ENCODE measurements at regions not wholly inside any gene's neighbourhood (a gene's known extent, or its start where the extent isn't known, plus 50 kb on each side); places are given as distances from the start of the nearest gene placed in this dataset.

DNA sequence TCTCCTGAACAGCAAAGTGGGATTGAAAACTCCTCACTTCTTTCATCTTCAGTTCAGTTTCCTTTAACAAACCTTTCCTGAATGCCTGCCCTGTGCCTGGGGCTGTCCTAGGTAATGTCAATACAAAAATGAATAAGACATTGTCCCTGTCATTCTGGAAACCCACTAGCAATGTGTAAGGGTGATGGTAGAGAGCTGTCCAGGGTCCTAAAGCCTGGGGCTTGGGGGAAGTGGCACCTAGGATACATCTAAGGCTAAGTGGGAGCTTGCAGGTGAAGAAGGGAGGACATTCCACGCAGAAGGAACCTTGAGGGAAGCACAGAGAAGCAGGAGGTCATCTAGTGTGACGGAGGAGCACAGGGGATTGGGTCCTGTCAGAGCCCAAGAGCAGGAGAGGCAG, 212.7 kb upstream of the PPP2R3A start:
- ATAC-seq (ENCODE audit: low FRiP score in 2 of 2) (no peak), DNase-seq (no peak)

GRCh38 chr3:135753506-135753905, 212.0 kb upstream of the PPP2R3A start:
- Histone ChIP-seq H3K4me3 (no peak overlapping the region), H3K4me1 (no peaks in the 10 kb centered on the region), H3K36me3 (no peaks in the 10 kb centered on the region), H3K9me3 (no peaks in the 10 kb centered on the region), H3K27ac (no peak overlapping the region), H3K27me3 (no peaks in the 10 kb centered on the region)
- DNase-seq, result no peak
- no peak for ATAC-seq (ENCODE audit: low FRiP score in 2 of 2)
- WGBS, 2 donors, result 88 to 93% methylated on average over 4 to 7 of the region's 7 CpGs
- TF ChIP-seq POLR2A (IDR thresholded peaks at IDR 0.05) (no peak), EP300 (IDR thresholded peaks at IDR 0.05) (no peak)

More for the DNA sequence above, 212.7 kb upstream of the PPP2R3A start:
- TF ChIP-seq, protein P1, sequence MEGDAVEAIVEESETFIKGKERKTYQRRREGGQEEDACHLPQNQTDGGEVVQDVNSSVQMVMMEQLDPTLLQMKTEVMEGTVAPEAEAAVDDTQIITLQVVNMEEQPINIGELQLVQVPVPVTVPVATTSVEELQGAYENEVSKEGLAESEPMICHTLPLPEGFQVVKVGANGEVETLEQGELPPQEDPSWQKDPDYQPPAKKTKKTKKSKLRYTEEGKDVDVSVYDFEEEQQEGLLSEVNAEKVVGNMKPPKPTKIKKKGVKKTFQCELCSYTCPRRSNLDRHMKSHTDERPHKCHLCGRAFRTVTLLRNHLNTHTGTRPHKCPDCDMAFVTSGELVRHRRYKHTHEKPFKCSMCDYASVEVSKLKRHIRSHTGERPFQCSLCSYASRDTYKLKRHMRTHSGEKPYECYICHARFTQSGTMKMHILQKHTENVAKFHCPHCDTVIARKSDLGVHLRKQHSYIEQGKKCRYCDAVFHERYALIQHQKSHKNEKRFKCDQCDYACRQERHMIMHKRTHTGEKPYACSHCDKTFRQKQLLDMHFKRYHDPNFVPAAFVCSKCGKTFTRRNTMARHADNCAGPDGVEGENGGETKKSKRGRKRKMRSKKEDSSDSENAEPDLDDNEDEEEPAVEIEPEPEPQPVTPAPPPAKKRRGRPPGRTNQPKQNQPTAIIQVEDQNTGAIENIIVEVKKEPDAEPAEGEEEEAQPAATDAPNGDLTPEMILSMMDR (IDR thresholded peaks at IDR 0.05), result no peak
- TF ChIP-seq EP300 (IDR thresholded peaks at IDR 0.05) (no peak), POLR2AphosphoS5 (IDR thresholded peaks at IDR 0.05) (no peak), POLR2A (IDR thresholded peaks at IDR 0.05) (no peak)
- 61 to 67% methylated on average over 2 of the region's 2 CpGs for WGBS, 2 donors
- Histone ChIP-seq H3K27me3 (no peaks in the 10 kb centered on the region), H3K27ac (no peak overlapping the region), H3K36me3 (no peaks in the 10 kb centered on the region), H3K9me3 (no peaks in the 10 kb centered on the region), H3K4me3 (no peak overlapping the region), H3K4me1 (no peaks in the 10 kb centered on the region)

DNA sequence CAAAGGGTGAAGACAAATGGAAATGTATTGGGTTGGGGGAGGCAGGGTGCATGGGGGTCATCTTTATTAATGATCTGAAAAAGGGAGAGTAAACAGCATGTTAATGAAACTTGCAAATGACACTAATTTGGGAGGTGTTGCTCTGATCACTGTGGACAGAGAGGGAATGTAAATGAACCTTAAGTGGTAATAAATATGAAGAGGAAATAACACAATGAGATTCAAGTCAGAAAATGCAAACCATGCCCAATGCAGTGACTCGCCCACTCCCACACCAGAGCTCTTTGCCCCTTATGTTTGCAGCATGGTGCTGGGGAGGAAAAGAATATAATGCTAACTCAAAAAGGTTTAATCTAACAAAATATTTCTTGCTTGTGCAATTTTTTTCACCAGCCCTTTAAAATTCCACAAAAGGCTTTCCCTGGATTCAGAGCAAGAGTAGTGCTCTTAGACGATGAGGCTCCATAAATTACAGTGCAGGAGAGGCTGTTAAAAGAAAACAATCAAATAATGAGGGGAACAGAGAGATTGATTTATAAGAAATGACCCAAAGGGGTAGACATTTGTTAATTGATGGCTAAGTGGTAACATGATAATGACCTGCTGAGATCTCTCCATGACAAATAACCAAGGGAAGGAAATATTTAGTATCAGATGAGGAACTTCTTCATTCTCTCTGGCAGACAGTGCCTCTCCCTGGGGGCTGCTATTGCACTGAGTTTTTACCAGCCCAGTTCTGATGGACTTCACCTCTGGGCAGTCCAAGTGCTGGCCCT, 210.0 kb upstream of the PPP2R3A start:
- Histone ChIP-seq H3K4me3 (no peak overlapping the region), H3K27me3 (no peaks in the 10 kb centered on the region), H3K9me3 (no peaks in the 10 kb centered on the region), H3K4me1 (no peaks in the 10 kb centered on the region), H3K27ac (no peak overlapping the region), H3K36me3 (no peaks in the 10 kb centered on the region)
- TF ChIP-seq POLR2A (IDR thresholded peaks at IDR 0.05) (no peak), EP300 (IDR thresholded peaks at IDR 0.05) (no peak), POLR2AphosphoS5 (IDR thresholded peaks at IDR 0.05) (no peak)
- TF ChIP-seq, protein P1 (IDR thresholded peaks at IDR 0.05), result no peak
- WGBS, 2 donors, result 44 to 50% methylated on average over 2 of the region's 2 CpGs
- ATAC-seq (ENCODE audit: low FRiP score in 2 of 2) (no peak), DNase-seq (no peak)

DNA sequence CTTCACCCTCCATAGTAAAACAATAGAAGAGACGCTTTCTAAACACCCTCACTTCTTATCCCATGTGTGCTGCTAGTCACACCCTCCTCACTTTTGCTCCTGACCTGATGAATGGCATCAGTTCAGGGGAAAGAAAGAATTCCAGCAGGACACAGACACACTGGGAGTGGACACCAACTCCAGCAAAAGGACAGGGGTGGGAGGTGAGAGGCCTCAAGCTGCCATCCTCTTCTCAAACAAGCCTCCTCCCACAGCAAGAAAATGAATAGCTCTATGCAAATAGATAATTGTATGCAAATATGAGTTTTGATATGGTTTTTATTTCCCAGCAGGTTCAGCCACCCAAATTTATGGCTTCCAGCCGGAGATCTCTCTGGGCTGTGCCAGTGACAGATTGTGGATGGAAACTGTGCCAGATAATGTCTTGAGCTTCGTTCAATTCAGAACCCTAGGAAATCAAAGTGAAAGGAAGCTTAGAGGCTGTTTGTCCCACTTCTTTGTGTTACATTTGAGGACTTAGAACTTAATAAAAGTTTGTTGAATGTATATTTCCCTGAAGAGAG, 209.3 kb upstream of the PPP2R3A start:
- Histone ChIP-seq H3K4me1 (no peaks in the 10 kb centered on the region), H3K9me3 (no peaks in the 10 kb centered on the region), H3K36me3 (no peaks in the 10 kb centered on the region), H3K27ac (no peak overlapping the region), H3K4me3 (no peak overlapping the region), H3K27me3 (no peaks in the 10 kb centered on the region)
- 51 to 79% methylated on average over 3 of the region's 3 CpGs for WGBS, 2 donors
- DNase-seq (no peak), ATAC-seq (ENCODE audit: low FRiP score in 2 of 2) (no peak)
- TF ChIP-seq POLR2A (IDR thresholded peaks at IDR 0.05), result no peak
- TF ChIP-seq, protein P1 (IDR thresholded peaks at IDR 0.05), result no peak
- TF ChIP-seq POLR2AphosphoS5 (IDR thresholded peaks at IDR 0.05), result no peak
- TF ChIP-seq EP300 (IDR thresholded peaks at IDR 0.05), result no peak

- ATAC-seq (ENCODE audit: low FRiP score in 2 of 2) (no peak), DNase-seq (no peak)
- no peak for TF ChIP-seq POLR2AphosphoS5 (IDR thresholded peaks at IDR 0.05)
- TF ChIP-seq POLR2A (IDR thresholded peaks at IDR 0.05), result no peak
- TF ChIP-seq EP300 (IDR thresholded peaks at IDR 0.05), result no peak
- TF ChIP-seq, protein P1 (IDR thresholded peaks at IDR 0.05), result no peak
Measured at GRCh38 chr3:135757421-135757820, 208.1 kb upstream of the PPP2R3A start.

More at GRCh38 chr3:135757421-135757820, 208.1 kb upstream of the PPP2R3A start:
- Histone ChIP-seq H3K4me1 (no peaks in the 10 kb centered on the region), H3K36me3 (no peaks in the 10 kb centered on the region), H3K27me3 (no peaks in the 10 kb centered on the region), H3K9me3 (no peaks in the 10 kb centered on the region), H3K27ac (no peak overlapping the region), H3K4me3 (no peak overlapping the region)
- WGBS, 2 donors, result 87 to 89% methylated on average over 4 of the region's 4 CpGs
